K562 (cell line): ENCODE measurements at regions not wholly inside any gene's neighbourhood (a gene's known extent, or its start where the extent isn't known, plus 50 kb on each side); places are given as distances from the start of the nearest gene placed in this dataset.

ENCODE experiments used
- ATAC-seq: fragments of 200-7000 bp; cut with Tn5 transposase; 3 replicates; pipeline ENCODE4 v1.9.1; 2020; ENCODE audit warnings: moderate library complexity
- BruUV-seq: library from RNA; stranded (reverse); fragments of 400-500 nt; replicated peaks from 2 replicates; lab custom pipeline; 2021; lab: Mats Ljungman, UMichigan
- CTCF ChIA-PET: fragments of 300-600 bp; formaldehyde crosslinking; extraction: SDS; loops from one replicate; lab custom pipeline; 2021; ENCODE audit warnings: low intra/inter-chr PET ratio; lab: Yijun Ruan, JAX
- POLR2A ChIA-PET: fragments of 300-600, 350-650 bp; sonication (Branson Sonifier 250); formaldehyde crosslinking; extraction: SDS; loops from one replicate; lab custom pipeline; 2021; ENCODE audit warnings: antibody characterized with exemption, inconsistent platforms; lab: Yijun Ruan, JAX
- DNase-seq, 4 experiments: peaks; one replicate each; pipeline versions ENCODE4 v3.0.0 to v3.0.0-alpha.2; 2011 to 2018; ENCODE audit warnings: low spot score in 3 of 4, mixed read lengths in 3 of 4; ENCODE audit errors: extremely low read depth in 1 of 4
- FAIRE-seq: peaks from 2 replicates; lab custom pipeline; 2011; peaks lifted over from hg19 to GRCh38; lab: Jason Lieb, UNC
- H2AFZ ChIP-seq: 2 replicates; pipeline ENCODE4 v1.6.0; 2011; ENCODE audit warnings: low read depth, low read length, control low read depth, inconsistent platforms
- H3K27ac ChIP-seq: fragments of 200-600 bp; 3 replicates; pipeline ENCODE4 v1.8.0; 2011; ENCODE audit warnings: low read depth, mild to moderate bottlenecking, control low read depth, inconsistent platforms, low read length, moderate library complexity, mixed read lengths; ENCODE audit errors: extremely low read depth
- H3K27me3 ChIP-seq, 2 experiments: fragments of 300-600 bp in 1 of 2; 2 replicates in 1 of 2; 3 replicates in 1 of 2; pipeline versions ENCODE4 v1.6.0 to v1.8.0; 2011; ENCODE audit warnings: inconsistent platforms in 2 of 2, low read length in 2 of 2, mild to moderate bottlenecking in 1 of 2, mixed read lengths in 1 of 2, moderate library complexity in 1 of 2; ENCODE audit not compliant: control insufficient read depth in 2 of 2, insufficient read depth in 2 of 2
- H3K36me3 ChIP-seq: fragments of 300-600 bp; 3 replicates; pipeline ENCODE4 v1.8.0; 2011; ENCODE audit warnings: mild to moderate bottlenecking, low read length, inconsistent platforms; ENCODE audit not compliant: control insufficient read depth, insufficient read depth
- H3K4me1 ChIP-seq, 2 experiments: fragments of 200-600 bp in 1 of 2; replicated peaks in 1 of 2; 2 replicates in 1 of 2; 3 replicates in 1 of 2; pipeline versions ENCODE4 v1.5.1 to v1.8.0; 2011; ENCODE audit warnings: inconsistent platforms in 2 of 2, low read length in 2 of 2, mild to moderate bottlenecking in 1 of 2, mixed read lengths in 1 of 2, moderate library complexity in 1 of 2; ENCODE audit not compliant: control insufficient read depth in 2 of 2, insufficient read depth in 2 of 2
- H3K4me2 ChIP-seq: 2 replicates; pipeline ENCODE4 v1.6.1; 2011; ENCODE audit warnings: low read length, control low read depth, inconsistent platforms, mixed read lengths; ENCODE audit not compliant: insufficient read depth
- H3K4me3 ChIP-seq: fragments of 200-600 bp; sonication (generic), shearing (Covaris generic); 2 replicates; pipeline ENCODE4 v1.5.1; 2016; ENCODE audit warnings: control low read depth, inconsistent platforms
- H3K79me2 ChIP-seq: fragments of 200-600 bp; 3 replicates; pipeline ENCODE4 v1.8.0; 2011; ENCODE audit warnings: low read length, inconsistent platforms; ENCODE audit not compliant: control insufficient read depth, insufficient read depth
- H3K9ac ChIP-seq, 2 experiments: 2 replicates each; pipeline versions ENCODE4 v1.6.0 to v1.6.1; 2011; ENCODE audit warnings: low read depth in 2 of 2, low read length in 2 of 2, control low read depth in 1 of 2, inconsistent platforms in 1 of 2, mild to moderate bottlenecking in 1 of 2, mixed read lengths in 1 of 2; ENCODE audit not compliant: insufficient read depth in 1 of 2
- H3K9me1 ChIP-seq: one replicate; pipeline ENCODE4 v1.6.0; 2011; ENCODE audit warnings: inconsistent platforms, mild to moderate bottlenecking, low read length, moderate library complexity; ENCODE audit not compliant: control insufficient read depth, insufficient read depth
- H3K9me3 ChIP-seq: replicated peaks from 2 replicates; pipeline ENCODE4 v1.5.1; 2011; ENCODE audit warnings: low read depth, low read length, inconsistent platforms; ENCODE audit not compliant: control insufficient read depth, insufficient read depth
- H4K20me1 ChIP-seq: replicated peaks from 2 replicates; pipeline ENCODE4 v1.6.1; 2011; ENCODE audit warnings: low read length, inconsistent platforms, mixed read lengths; ENCODE audit not compliant: control insufficient read depth, insufficient read depth
- AFF4 ChIP-seq: sonication (generic); formaldehyde crosslinking; IDR thresholded peaks from 2 replicates; pipeline ENCODE4 v1.8.0; 2023; ENCODE audit warnings: mild to moderate bottlenecking, missing genetic modification reagents
- ELF1 ChIP-seq: fragments of 200-800 bp; sonication (Bioruptor generic); IDR thresholded peaks from 2 replicates; pipeline ENCODE4 v1.6.1; 2016; ENCODE audit warnings: missing genetic modification characterization, missing compliant biosample characterization
- FOXO4 ChIP-seq: fragments of 450-650 bp; formaldehyde crosslinking; IDR thresholded peaks from 2 replicates; pipeline ENCODE4 v1.4.0; 2020; ENCODE audit warnings: mild to moderate bottlenecking, moderate library complexity
- HSF4 ChIP-seq: fragments of 250-450 bp; sonication (Bioruptor Pico); IDR thresholded peaks from 2 replicates; pipeline ENCODE4 v2.1.2; 2022; ENCODE audit warnings: mild to moderate bottlenecking, moderate library complexity, borderline replicate concordance
- MAZ ChIP-seq, 2 experiments: fragments of 450-650 bp in 1 of 2; sonication (generic) in 1 of 2; formaldehyde crosslinking; IDR thresholded peaks in 1 of 2; conservative IDR thresholded peaks in 1 of 2; 2 replicates each; pipeline versions ENCODE4 v1.4.0 to v1.5.0; 2020; ENCODE audit warnings: mild to moderate bottlenecking in 1 of 2, missing genetic modification reagents in 1 of 2
- MCM3 ChIP-seq: fragments of 450-650 bp; IDR thresholded peaks from 2 replicates; pipeline ENCODE4 v1.6.1; 2016
- MED1 ChIP-seq: sonication (generic); formaldehyde crosslinking; IDR thresholded peaks from 2 replicates; pipeline ENCODE4 v1.8.1; 2023; ENCODE audit warnings: missing genetic modification reagents, borderline replicate concordance
- NUFIP1 ChIP-seq: fragments of 450-650 bp; IDR thresholded peaks from 2 replicates; pipeline ENCODE4 v1.6.1; 2018; ENCODE audit not compliant: partially characterized antibody
- RFX5 ChIP-seq: IDR thresholded peaks from 2 replicates; pipeline ENCODE4 v1.6.1; 2011; ENCODE audit warnings: low read depth, mild to moderate bottlenecking, improper control_type of control experiment, low read length
- RUNX1 ChIP-seq: sonication (generic); IDR thresholded peaks from 2 replicates; pipeline ENCODE4 v1.6.1; 2016; ENCODE audit warnings: antibody characterized with exemption, low read depth
- SETDB1 ChIP-seq: IDR thresholded peaks from one replicate; pipeline ENCODE4 v1.6.1; 2012; ENCODE audit warnings: low read length, control low read depth, inconsistent platforms
- SIX5 ChIP-seq, 2 experiments: IDR thresholded peaks; 2 replicates each; pipeline ENCODE4 v1.6.1; 2011; ENCODE audit warnings: low read length in 2 of 2, borderline replicate concordance in 1 of 2, low read depth in 1 of 2, mild to moderate bottlenecking in 1 of 2, moderate library complexity in 1 of 2; ENCODE audit not compliant: insufficient read depth in 1 of 2
- SMARCB1 ChIP-seq: IDR thresholded peaks from 2 replicates; pipeline ENCODE4 v1.6.1; 2011; ENCODE audit warnings: improper control_type of control experiment, low read depth; ENCODE audit not compliant: insufficient read length
- SMARCC2 ChIP-seq: fragments of 450-650 bp; IDR thresholded peaks from 2 replicates; pipeline ENCODE4 v1.6.1; 2017; ENCODE audit warnings: antibody characterized with exemption, moderate library complexity, mild to moderate bottlenecking, low read depth
- SREBF1 ChIP-seq: fragments of 150-350 bp; IDR thresholded peaks from 2 replicates; pipeline ENCODE4 v1.6.1; 2014; ENCODE audit warnings: antibody characterized with exemption, low read depth, low read length, borderline replicate concordance
- TEAD4 ChIP-seq, 2 experiments: sonication (generic) in 1 of 2; formaldehyde crosslinking in 1 of 2; IDR thresholded peaks; 2 replicates each; pipeline versions ENCODE4 v1.6.1 to v1.8.0; 2012 to 2022; ENCODE audit warnings: borderline replicate concordance in 1 of 2, inconsistent platforms in 1 of 2, low read length in 1 of 2, mild to moderate bottlenecking in 1 of 2, missing genetic modification reagents in 1 of 2
- TSC22D4 ChIP-seq: fragments of 450-650 bp; IDR thresholded peaks from 2 replicates; pipeline ENCODE4 v1.6.1; 2016; ENCODE audit warnings: missing genetic modification characterization, missing biosample characterization, control low read depth
- ZBTB7A ChIP-seq: IDR thresholded peaks from 2 replicates; pipeline ENCODE4 v1.6.1; 2011; ENCODE audit warnings: low read depth, mild to moderate bottlenecking, low read length, moderate library complexity, borderline replicate concordance; ENCODE audit not compliant: control insufficient read depth
- ZNF121 ChIP-seq: sonication (generic); formaldehyde crosslinking; conservative IDR thresholded peaks from 2 replicates; pipeline ENCODE4 v1.8.0; 2022; ENCODE audit warnings: missing genetic modification reagents
- ZNF316 ChIP-seq: fragments of 450-650 bp; IDR thresholded peaks from 2 replicates; pipeline ENCODE4 v1.6.1; 2016
- WGBS: fragments of 100-300 bp; shearing (Covaris generic); methylation state at CpG from one replicate; pipeline ENCODE4 v1.1.6; 2016; ENCODE audit warnings: low coverage, mixed read lengths; ENCODE audit not compliant: insufficient coverage; ENCODE audit errors: missing lambda C conversion rate; 5-methylcytosine and 5-hydroxymethylcytosine counted together
- in situ Hi-C: fragments of 300-500 bp; cut with MboI; formaldehyde crosslinking; loops from 4 replicates; pipeline ENCODE4 v1.15.0; 2018; ENCODE audit warnings: inconsistent platforms, mixed read lengths
- intact Hi-C: fragments of 100-400 bp; cut with micrococcal nuclease; formaldehyde crosslinking; loops from 2 replicates; pipeline ENCODE4 v1.14.2; 2022

- no peak overlapping the region for H2AFZ ChIP-seq
- TF ChIP-seq ZNF316 (no peak; the same call in 1 of the 2 replicates), HSF4 (CRISPR knock-in tag) (no peak), AFF4 (CRISPR knock-in tag) (no peak), NUFIP1 (no peak), ELF1 (tag) (no peak), SMARCC2 (no peak), SREBF1 (no peak), TSC22D4 (tag) (no peak), SIX5 (IDR thresholded peaks at IDR 0.05; ENCODE audit: borderline replicate concordance in 1 of 2, insufficient read depth in 1 of 2, low read depth in 1 of 2, low read length in 2 of 2) (no peak), RFX5 (no peak), MAZ (CRISPR knock-in tag; conservative IDR thresholded peaks at IDR 0.05 in 1 of 2, IDR thresholded peaks at IDR 0.05 in 1 of 2) (no peak), RUNX1 (no peak), ZNF121 (CRISPR knock-in tag) (no peak), MED1 (no peak), ZBTB7A (no peak), SMARCB1 (no peak), TEAD4 (IDR thresholded peaks at IDR 0.05; ENCODE audit: low read length) (no peak), TEAD4 (CRISPR knock-in tag; IDR thresholded peaks at IDR 0.05; ENCODE audit: borderline replicate concordance) (no peak), FOXO4 (CRISPR knock-in tag) (no peak), SETDB1 (no peak), MCM3 (no peak)
- FAIRE-seq: no peak
- H3K36me3 ChIP-seq: no peaks in the 10 kb centered on the region
- 3% methylated on average over 4 of the region's 4 CpGs for WGBS
- in situ Hi-C loops (no loop called here), intact Hi-C loops (no loop called here)
- no peak for DNase-seq
- H3K9me1 ChIP-seq: no peaks in the 10 kb centered on the region
- H3K27me3 ChIP-seq: no peaks in the 10 kb centered on the region
- ChIA-PET POLR2A (no interaction called here), CTCF (no interaction called here)
- H3K79me2 ChIP-seq: no peaks in the 10 kb centered on the region
- H3K4me3 ChIP-seq: no peak overlapping the region
- no peaks in the 10 kb centered on the region for H3K4me1 ChIP-seq
- no peak overlapping the region for H3K27ac ChIP-seq
- H3K4me2 ChIP-seq: no peak overlapping the region
- no peaks in the 10 kb centered on the region for H4K20me1 ChIP-seq
- ATAC-seq: no peak
- no peak overlapping the region for H3K9ac ChIP-seq
- no TSS peak for BruUV-seq
- no peaks in the 10 kb centered on the region for H3K9me3 ChIP-seq
These were observed 237.2 kb upstream of the CTBP2 start for GRCh38 chr10:125397608-125398007.
